Pancreas (tissue), 10 donors: ENCODE measurements at regions not wholly inside any gene's neighbourhood (a gene's known extent, or its start where the extent isn't known, plus 50 kb on each side); places are given as distances from the start of the nearest gene placed in this dataset.

ENCODE experiments used
- ATAC-seq, 4 donors: fragments of 200-7000 bp; cut with Tn5 transposase; one replicate each; pipeline versions ENCODE4 v1.8.0 to v1.9.1; 2020; ENCODE audit warnings: mild to moderate bottlenecking in 4 of 4, moderate library complexity in 4 of 4
- DNase-seq, 6 donors: peaks; one replicate each; pipeline ENCODE4 v3.0.0-alpha.2; 2020
- FAIRE-seq: peaks from 2 replicates; lab custom pipeline; 2012; peaks lifted over from hg19 to GRCh38; lab: Jason Lieb, UNC
- H3K27ac ChIP-seq, 4 donors: fragments of 200-600 bp; sonication (generic); 1 replicate in 3 of 4; 2 replicates in 1 of 4; pipeline versions ENCODE4 v1.5.0 to v1.8.0; 2020
- H3K27me3 ChIP-seq, 4 donors: fragments of 200-600 bp; one replicate each; pipeline ENCODE4 v1.8.0; 2021
- H3K36me3 ChIP-seq, 3 donors: fragments of 200-600 bp; sonication (generic) in 1 of 3; one replicate each; pipeline versions ENCODE4 v1.5.0 to v1.8.0; 2020 to 2021
- H3K4me1 ChIP-seq, 3 donors: fragments of 200-600 bp; one replicate each; pipeline ENCODE4 v1.8.0; 2021
- H3K4me3 ChIP-seq, 4 donors: fragments of 200-600 bp; sonication (generic) in 2 of 4; one replicate each; pipeline versions ENCODE4 v1.5.0 to v1.8.0; 2020 to 2021
- H3K9me3 ChIP-seq, 4 donors: fragments of 200-600 bp; one replicate each; pipeline ENCODE4 v1.8.0; 2021
- CTCF ChIP-seq, 4 donors: fragments of 200-600 bp; sonication (generic) in 3 of 4; IDR thresholded peaks; one replicate each; pipeline versions ENCODE4 v1.5.0 to v1.8.0; 2021; ENCODE audit warnings: antibody characterized with exemption in 4 of 4
- WGBS, 2 donors: extraction: QIAGEN DNeasy Blood & Tissue Kit; methylation state at CpG; one replicate each; pipeline ENCODE4 v1.1.7; 2013; 5-methylcytosine and 5-hydroxymethylcytosine counted together
- intact Hi-C, 3 donors: fragments of 100-400 bp; cut with DNase I; formaldehyde crosslinking; loops; one replicate each; pipeline versions ENCODE4 v1.11.1 to v1.14.2; 2022
- donor health status: healthy with polysubstance abuse.
- donor health status: DM: no; HTN: no; CAD: no; lungs with moderate emphysema.
- donor health status: DM: no; HTN: no; CAD: no.
- donor health status: control.
- donor health status: control.
- donor health status: Bipolar disorder and iron deficiency.
- donor health status: DM: yes; HTN: yes; CAD: no.
- donor health status: DM: no; HTN: no; CAD: no.
- donor health status: DM: no; HTN: no; CAD: no.
- donor health status: DM: yes; HTN: yes; CAD: no.

- Histone ChIP-seq H3K36me3 (no peaks in the 10 kb centered on the region), H3K4me1 (no peaks in the 10 kb centered on the region), H3K4me3 (no peak overlapping the region), H3K27me3 (no peaks in the 10 kb centered on the region), H3K9me3 (no peaks in the 10 kb centered on the region), H3K27ac (no peak overlapping the region)
- DNase-seq (no peak), FAIRE-seq (no peak), ATAC-seq (no peak)
- TF ChIP-seq CTCF (IDR thresholded peaks at IDR 0.05), result no peak
- 92 to 94% methylated on average over 10 to 11 of the region's 11 CpGs for WGBS, 2 donors
- intact Hi-C loops, result no loop called here
Observed at GRCh38 chr3:11917051-11917450, 70.4 kb upstream of the TAMM41 start.

- TF ChIP-seq CTCF (IDR thresholded peaks at IDR 0.05), result no peak
- DNase-seq, result no peak
Observed at GRCh38 chr3:11919390-11919789, 72.7 kb upstream of the TAMM41 start.

GRCh38 chr3:11924518-11924917, 77.8 kb upstream of the TAMM41 start:
- ATAC-seq (no peak), DNase-seq (no peak), FAIRE-seq (no peak)
- no peak for TF ChIP-seq CTCF (IDR thresholded peaks at IDR 0.05)
- no peaks in the 10 kb centered on the region for H3K36me3 ChIP-seq
- H3K9me3 ChIP-seq, result no peaks in the 10 kb centered on the region
- H3K4me1 ChIP-seq, result no peaks in the 10 kb centered on the region
- H3K27ac ChIP-seq, result no peak overlapping the region
- H3K27me3 ChIP-seq, result peaks cover 0 to 5% (median 0%) of the 10 kb centered on the region in 4 donors
- no peak overlapping the region for H3K4me3 ChIP-seq
- 68 to 70% methylated on average over 2 of the region's 2 CpGs for WGBS, 2 donors
- intact Hi-C loops, result no loop called here

More at GRCh38 chr3:11919390-11919789, 72.7 kb upstream of the TAMM41 start:
- H3K36me3 ChIP-seq, result no peaks in the 10 kb centered on the region
- H3K27ac ChIP-seq, result no peak overlapping the region
- 53 to 54% methylated on average over 7 of the region's 7 CpGs for WGBS, 2 donors
- ATAC-seq, result no peak
- intact Hi-C loops, result no loop called here
- no peak for FAIRE-seq
- no peaks in the 10 kb centered on the region for H3K9me3 ChIP-seq
- H3K4me1 ChIP-seq, result no peaks in the 10 kb centered on the region
- H3K27me3 ChIP-seq, result no peaks in the 10 kb centered on the region
- H3K4me3 ChIP-seq, result no peak overlapping the region

GRCh38 chr3:11928381-11928780, 75.8 kb upstream of the SYN2 start:
- Histone ChIP-seq H3K9me3 (no peaks in the 10 kb centered on the region), H3K27ac (no peak overlapping the region), H3K36me3 (no peaks in the 10 kb centered on the region), H3K4me3 (no peak overlapping the region), H3K27me3 (peaks cover 0 to 5% (median 0%) of the 10 kb centered on the region in 4 donors), H3K4me1 (no peaks in the 10 kb centered on the region)
- intact Hi-C loops, result no loop called here
- FAIRE-seq, result no peak
- no peak for TF ChIP-seq CTCF (IDR thresholded peaks at IDR 0.05)
- WGBS, 2 donors, result 86 to 87% methylated on average over 3 of the region's 3 CpGs
- no peak for DNase-seq
- no peak for ATAC-seq

GRCh38 chr3:11929531-11929930, 74.7 kb upstream of the SYN2 start:
- no peaks in the 10 kb centered on the region for H3K4me1 ChIP-seq
- DNase-seq (no peak), FAIRE-seq (no peak), ATAC-seq (no peak)
- intact Hi-C loops, result no loop called here
- WGBS, 2 donors, result 86 to 87% methylated on average over 4 of the region's 4 CpGs
- no peak overlapping the region for H3K27ac ChIP-seq
- H3K36me3 ChIP-seq, result no peaks in the 10 kb centered on the region
- no peak overlapping the region for H3K4me3 ChIP-seq
- H3K27me3 ChIP-seq, result peaks cover 0 to 5% (median 0%) of the 10 kb centered on the region in 4 donors
- no peak for TF ChIP-seq CTCF (IDR thresholded peaks at IDR 0.05)
- H3K9me3 ChIP-seq, result no peaks in the 10 kb centered on the region
